K562 (cell line): ENCODE measurements at regions not wholly inside any gene's neighbourhood (a gene's known extent, or its start where the extent isn't known, plus 50 kb on each side); places are given as distances from the start of the nearest gene placed in this dataset.

ENCODE experiments used
- ATAC-seq: fragments of 200-7000 bp; cut with Tn5 transposase; 3 replicates; pipeline ENCODE4 v1.9.1; 2020; ENCODE audit warnings: moderate library complexity
- BruUV-seq: library from RNA; stranded (reverse); fragments of 400-500 nt; replicated peaks from 2 replicates; lab custom pipeline; 2021; lab: Mats Ljungman, UMichigan
- CTCF ChIA-PET: fragments of 300-600 bp; formaldehyde crosslinking; extraction: SDS; loops from one replicate; lab custom pipeline; 2021; ENCODE audit warnings: low intra/inter-chr PET ratio; lab: Yijun Ruan, JAX
- POLR2A ChIA-PET: fragments of 300-600, 350-650 bp; sonication (Branson Sonifier 250); formaldehyde crosslinking; extraction: SDS; loops from one replicate; lab custom pipeline; 2021; ENCODE audit warnings: antibody characterized with exemption, inconsistent platforms; lab: Yijun Ruan, JAX
- DNase-seq, 4 experiments: peaks; one replicate each; pipeline versions ENCODE4 v3.0.0 to v3.0.0-alpha.2; 2011 to 2018; ENCODE audit warnings: low spot score in 3 of 4, mixed read lengths in 3 of 4; ENCODE audit errors: extremely low read depth in 1 of 4
- FAIRE-seq: peaks from 2 replicates; lab custom pipeline; 2011; peaks lifted over from hg19 to GRCh38; lab: Jason Lieb, UNC
- H2AFZ ChIP-seq: 2 replicates; pipeline ENCODE4 v1.6.0; 2011; ENCODE audit warnings: low read depth, low read length, control low read depth, inconsistent platforms
- H3K27ac ChIP-seq: fragments of 200-600 bp; 3 replicates; pipeline ENCODE4 v1.8.0; 2011; ENCODE audit warnings: low read depth, mild to moderate bottlenecking, control low read depth, inconsistent platforms, low read length, moderate library complexity, mixed read lengths; ENCODE audit errors: extremely low read depth
- H3K27me3 ChIP-seq, 2 experiments: fragments of 300-600 bp in 1 of 2; 2 replicates in 1 of 2; 3 replicates in 1 of 2; pipeline versions ENCODE4 v1.6.0 to v1.8.0; 2011; ENCODE audit warnings: inconsistent platforms in 2 of 2, low read length in 2 of 2, mild to moderate bottlenecking in 1 of 2, mixed read lengths in 1 of 2, moderate library complexity in 1 of 2; ENCODE audit not compliant: control insufficient read depth in 2 of 2, insufficient read depth in 2 of 2
- H3K36me3 ChIP-seq: fragments of 300-600 bp; 3 replicates; pipeline ENCODE4 v1.8.0; 2011; ENCODE audit warnings: mild to moderate bottlenecking, low read length, inconsistent platforms; ENCODE audit not compliant: control insufficient read depth, insufficient read depth
- H3K4me1 ChIP-seq, 2 experiments: fragments of 200-600 bp in 1 of 2; replicated peaks in 1 of 2; 2 replicates in 1 of 2; 3 replicates in 1 of 2; pipeline versions ENCODE4 v1.5.1 to v1.8.0; 2011; ENCODE audit warnings: inconsistent platforms in 2 of 2, low read length in 2 of 2, mild to moderate bottlenecking in 1 of 2, mixed read lengths in 1 of 2, moderate library complexity in 1 of 2; ENCODE audit not compliant: control insufficient read depth in 2 of 2, insufficient read depth in 2 of 2
- H3K4me2 ChIP-seq: 2 replicates; pipeline ENCODE4 v1.6.1; 2011; ENCODE audit warnings: low read length, control low read depth, inconsistent platforms, mixed read lengths; ENCODE audit not compliant: insufficient read depth
- H3K4me3 ChIP-seq: fragments of 200-600 bp; sonication (generic), shearing (Covaris generic); 2 replicates; pipeline ENCODE4 v1.5.1; 2016; ENCODE audit warnings: control low read depth, inconsistent platforms
- H3K79me2 ChIP-seq: fragments of 200-600 bp; 3 replicates; pipeline ENCODE4 v1.8.0; 2011; ENCODE audit warnings: low read length, inconsistent platforms; ENCODE audit not compliant: control insufficient read depth, insufficient read depth
- H3K9ac ChIP-seq, 2 experiments: 2 replicates each; pipeline versions ENCODE4 v1.6.0 to v1.6.1; 2011; ENCODE audit warnings: low read depth in 2 of 2, low read length in 2 of 2, control low read depth in 1 of 2, inconsistent platforms in 1 of 2, mild to moderate bottlenecking in 1 of 2, mixed read lengths in 1 of 2; ENCODE audit not compliant: insufficient read depth in 1 of 2
- H3K9me1 ChIP-seq: one replicate; pipeline ENCODE4 v1.6.0; 2011; ENCODE audit warnings: inconsistent platforms, mild to moderate bottlenecking, low read length, moderate library complexity; ENCODE audit not compliant: control insufficient read depth, insufficient read depth
- H3K9me3 ChIP-seq: replicated peaks from 2 replicates; pipeline ENCODE4 v1.5.1; 2011; ENCODE audit warnings: low read depth, low read length, inconsistent platforms; ENCODE audit not compliant: control insufficient read depth, insufficient read depth
- H4K20me1 ChIP-seq: replicated peaks from 2 replicates; pipeline ENCODE4 v1.6.1; 2011; ENCODE audit warnings: low read length, inconsistent platforms, mixed read lengths; ENCODE audit not compliant: control insufficient read depth, insufficient read depth
- DMBX1 ChIP-seq: fragments of 250-450 bp; sonication (Bioruptor Pico); IDR thresholded peaks from 2 replicates; pipeline ENCODE4 v1.8.0; 2022; ENCODE audit warnings: inconsistent platforms, mild to moderate bottlenecking, moderate library complexity, borderline replicate concordance
- HMG20A ChIP-seq: fragments of 450-650 bp; formaldehyde crosslinking; conservative IDR thresholded peaks from 2 replicates; pipeline ENCODE4 v1.4.0; 2020; ENCODE audit warnings: mild to moderate bottlenecking, mixed read lengths
- HMG20B ChIP-seq: fragments of 250-450 bp; sonication (Bioruptor Pico); IDR thresholded peaks from 2 replicates; pipeline ENCODE4 v1.5.0; 2021; ENCODE audit warnings: mild to moderate bottlenecking
- HOMEZ ChIP-seq: fragments of 250-450 bp; sonication (Bioruptor Pico); IDR thresholded peaks from 2 replicates; pipeline ENCODE4 v1.4.0; 2020; ENCODE audit warnings: mild to moderate bottlenecking, moderate library complexity
- KHSRP ChIP-seq: fragments of 450-650 bp; IDR thresholded peaks from 2 replicates; pipeline ENCODE4 v1.6.1; 2017
- PTBP1 ChIP-seq: fragments of 200-400 bp; formaldehyde crosslinking; IDR thresholded peaks from 2 replicates; pipeline ENCODE4 v1.6.1; 2017; ENCODE audit warnings: low read depth, low read length
- ZFP36 ChIP-seq: fragments of 150-350 bp; IDR thresholded peaks from 2 replicates; pipeline ENCODE4 v1.6.1; 2018; ENCODE audit warnings: low read length, low read depth; ENCODE audit not compliant: partially characterized antibody
- ZKSCAN1 ChIP-seq: fragments of 150-350 bp; IDR thresholded peaks from 2 replicates; pipeline ENCODE4 v1.6.1; 2016; ENCODE audit warnings: low read depth, low read length
- ZNF324 ChIP-seq: fragments of 250-450 bp; sonication (Bioruptor Pico); IDR thresholded peaks from 2 replicates; pipeline ENCODE4 v1.4.0; 2020; ENCODE audit warnings: mild to moderate bottlenecking
- ZNF561 ChIP-seq: fragments of 450-650 bp; formaldehyde crosslinking; conservative IDR thresholded peaks from 2 replicates; pipeline ENCODE4 v1.4.0; 2020; ENCODE audit warnings: mild to moderate bottlenecking, moderate library complexity
- WGBS: fragments of 100-300 bp; shearing (Covaris generic); methylation state at CpG from one replicate; pipeline ENCODE4 v1.1.6; 2016; ENCODE audit warnings: low coverage, mixed read lengths; ENCODE audit not compliant: insufficient coverage; ENCODE audit errors: missing lambda C conversion rate; 5-methylcytosine and 5-hydroxymethylcytosine counted together
- in situ Hi-C: fragments of 300-500 bp; cut with MboI; formaldehyde crosslinking; loops from 4 replicates; pipeline ENCODE4 v1.15.0; 2018; ENCODE audit warnings: inconsistent platforms, mixed read lengths
- intact Hi-C: fragments of 100-400 bp; cut with micrococcal nuclease; formaldehyde crosslinking; loops from 2 replicates; pipeline ENCODE4 v1.14.2; 2022
- TF ChIP-seq, protein P1 (sequence below): sonication (generic); formaldehyde crosslinking; IDR thresholded peaks from 2 replicates; pipeline ENCODE4 v1.9.0; 2022; ENCODE audit warnings: mild to moderate bottlenecking, missing genetic modification reagents

- BruUV-seq = no TSS peak
- ChIA-PET CTCF (interaction anchor here (0.6 kb wide), 1 partner anchor 21 kb away, joined by 4 read pairs; no protein-coding TSS in a partner anchor), POLR2A (interaction anchor here (0.6 kb wide), 1 partner anchor 713 kb away, joined by 3 read pairs; no protein-coding TSS in a partner anchor)
- TF ChIP-seq ZKSCAN1 (no peak), ZFP36 (no peak), HMG20B (no peak), ZNF561 (CRISPR knock-in tag) (no peak)
- no peaks in the 10 kb centered on the region for H3K36me3 ChIP-seq
- FAIRE-seq = no peak
- H3K4me1 ChIP-seq = no peaks in the 10 kb centered on the region
- H3K79me2 ChIP-seq = no peaks in the 10 kb centered on the region
- no peaks in the 10 kb centered on the region for H3K9me3 ChIP-seq
- in situ Hi-C loops (no loop called here), intact Hi-C loops (no loop called here)
- no peaks in the 10 kb centered on the region for H3K9me1 ChIP-seq
- no peaks in the 10 kb centered on the region for H3K27me3 ChIP-seq
- no peak for ATAC-seq
- H3K4me3 ChIP-seq = no peak overlapping the region
- H3K9ac ChIP-seq = no peak overlapping the region
- no peak for DNase-seq
- H4K20me1 ChIP-seq = no peaks in the 10 kb centered on the region
- 0% methylated on average over 1 of the region's 1 CpG for WGBS
- no peak overlapping the region for H3K4me2 ChIP-seq
- H3K27ac ChIP-seq = no peak overlapping the region
- H2AFZ ChIP-seq = no peak overlapping the region
Measured at GRCh38 chr5:158032246-158032645, 173.3 kb upstream of the CLINT1 start.

DNA sequence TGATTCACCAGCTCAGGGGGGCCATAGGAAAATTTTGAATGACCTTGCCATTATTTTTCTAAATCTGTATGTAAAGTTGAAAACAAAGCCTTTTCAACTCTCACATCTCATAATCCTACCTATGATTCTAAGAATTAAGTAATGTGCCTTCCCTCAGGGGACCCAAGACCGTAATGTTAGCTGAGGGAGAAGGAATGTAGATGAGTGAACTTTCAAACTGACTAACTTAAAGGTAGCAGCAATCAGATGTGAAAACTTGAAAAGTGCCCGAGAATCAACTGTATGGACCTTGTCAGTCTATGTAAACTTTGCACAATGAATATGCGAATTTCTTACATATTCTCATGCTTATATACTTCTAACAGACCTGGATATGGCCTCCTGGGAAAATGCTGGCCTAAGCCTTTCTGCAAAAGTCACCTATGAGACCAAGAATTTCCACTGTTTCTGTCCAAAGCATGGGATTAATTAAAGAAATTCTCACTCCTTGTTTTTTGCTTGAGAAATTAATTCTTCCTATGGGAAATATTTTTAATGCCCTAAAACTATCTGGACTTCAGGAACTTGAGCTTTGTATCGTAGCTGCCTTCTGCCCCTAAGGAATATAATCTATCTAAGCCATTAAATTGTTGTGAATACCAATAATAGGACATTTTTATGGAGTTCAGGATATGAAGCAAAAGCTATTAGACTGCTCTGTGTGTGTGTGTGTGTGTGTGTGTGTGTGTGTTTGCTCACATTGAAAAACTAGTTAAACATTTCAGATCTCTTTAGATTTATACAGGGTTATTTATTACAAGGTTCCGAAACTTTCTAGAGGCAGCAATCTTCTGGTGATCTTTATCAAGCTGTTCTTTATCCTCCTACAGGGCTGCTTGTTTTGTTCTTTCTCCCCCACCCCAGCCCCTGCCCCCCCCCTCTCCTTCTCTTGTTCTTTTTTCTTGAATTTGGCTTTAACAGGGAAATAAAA lies 169.1 kb upstream of the CLINT1 start:
- ChIA-PET CTCF (interaction anchor here (0.7 kb wide), 1 partner anchor 60 kb away, joined by 4 read pairs; no protein-coding TSS in a partner anchor), POLR2A (no interaction called here)
- BruUV-seq = no TSS peak
- no peak for DNase-seq
- H3K9ac ChIP-seq = no peak overlapping the region
- no peak overlapping the region for H3K4me3 ChIP-seq
- H3K27me3 ChIP-seq = no peaks in the 10 kb centered on the region
- no peaks in the 10 kb centered on the region for H3K36me3 ChIP-seq
- H3K9me1 ChIP-seq = no peaks in the 10 kb centered on the region
- ATAC-seq = no peak
- no peaks in the 10 kb centered on the region for H3K79me2 ChIP-seq
- no peak overlapping the region for H3K4me2 ChIP-seq
- no peak overlapping the region for H3K27ac ChIP-seq
- no peak for FAIRE-seq
- H3K9me3 ChIP-seq = no peaks in the 10 kb centered on the region
- in situ Hi-C loops (no loop called here), intact Hi-C loops (no loop called here)
- H3K4me1 ChIP-seq = no peaks in the 10 kb centered on the region; a peak in 1 of 5 replicates
- H4K20me1 ChIP-seq = no peaks in the 10 kb centered on the region
- no peak for TF ChIP-seq HOMEZ
- TF ChIP-seq KHSRP = no peak
- no peak for TF ChIP-seq HMG20A (CRISPR knock-in tag)
- no peak for TF ChIP-seq ZNF324
- no peak for TF ChIP-seq DMBX1 (CRISPR knock-in tag)
- TF ChIP-seq, protein P1, sequence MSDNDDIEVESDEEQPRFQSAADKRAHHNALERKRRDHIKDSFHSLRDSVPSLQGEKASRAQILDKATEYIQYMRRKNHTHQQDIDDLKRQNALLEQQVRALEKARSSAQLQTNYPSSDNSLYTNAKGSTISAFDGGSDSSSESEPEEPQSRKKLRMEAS = no peak
- no peak for TF ChIP-seq PTBP1
- no peak overlapping the region for H2AFZ ChIP-seq
- 2% methylated on average over 5 of the region's 5 CpGs for WGBS
